ENCODE measurements at regions not wholly inside any gene's neighbourhood (a gene's known extent, or its start where the extent isn't known, plus 50 kb on each side); places are given as distances from the start of the nearest gene placed in this dataset.

- no peak for DNase-seq
These were observed 502.0 kb downstream of the BMP2 start for GRCh38 chr20:7269452-7269851.

DNA sequence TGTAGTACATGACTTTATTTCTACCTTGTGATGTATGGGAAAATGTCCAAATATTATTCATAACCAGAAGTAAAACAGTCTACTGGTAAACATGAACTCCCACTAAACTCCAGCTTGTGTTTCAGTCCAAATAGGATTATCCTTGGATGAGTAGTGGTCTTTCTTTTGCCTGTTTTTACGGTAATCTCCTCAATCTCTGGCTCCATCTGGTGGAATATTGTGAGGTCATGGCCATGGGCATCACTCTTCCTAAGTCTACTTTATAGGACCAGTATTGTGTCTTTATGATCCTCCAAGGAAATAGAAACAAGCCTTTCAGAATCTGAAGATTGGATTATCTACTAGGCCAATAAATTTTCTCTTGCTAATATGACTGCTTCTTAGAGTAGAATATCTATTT, 505.0 kb downstream of the BMP2 start:
- no peak for DNase-seq

DNA sequence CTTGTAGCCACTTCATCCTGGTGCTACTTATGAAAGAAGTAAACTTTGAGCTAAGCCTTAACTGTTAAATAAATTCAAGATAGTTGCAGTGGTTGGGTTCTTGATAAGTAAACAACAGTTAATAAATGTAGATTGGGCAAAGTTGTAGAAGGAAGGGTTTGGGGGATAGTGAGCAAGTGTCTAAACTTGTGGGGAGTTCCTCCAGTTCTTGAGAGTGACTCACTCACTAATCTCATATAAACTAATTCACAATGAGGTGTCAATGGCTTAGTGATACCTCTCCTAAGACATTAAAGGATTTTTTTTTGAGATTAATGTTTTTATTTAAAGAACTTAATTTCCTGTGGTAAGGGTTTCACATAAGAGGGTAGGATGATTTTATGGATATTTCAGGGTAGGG, 507.4 kb downstream of the BMP2 start:
- no peak for DNase-seq

GRCh38 chr20:7275645-7276237, 508.3 kb downstream of the BMP2 start:
- DNase-seq = no peak

DNA sequence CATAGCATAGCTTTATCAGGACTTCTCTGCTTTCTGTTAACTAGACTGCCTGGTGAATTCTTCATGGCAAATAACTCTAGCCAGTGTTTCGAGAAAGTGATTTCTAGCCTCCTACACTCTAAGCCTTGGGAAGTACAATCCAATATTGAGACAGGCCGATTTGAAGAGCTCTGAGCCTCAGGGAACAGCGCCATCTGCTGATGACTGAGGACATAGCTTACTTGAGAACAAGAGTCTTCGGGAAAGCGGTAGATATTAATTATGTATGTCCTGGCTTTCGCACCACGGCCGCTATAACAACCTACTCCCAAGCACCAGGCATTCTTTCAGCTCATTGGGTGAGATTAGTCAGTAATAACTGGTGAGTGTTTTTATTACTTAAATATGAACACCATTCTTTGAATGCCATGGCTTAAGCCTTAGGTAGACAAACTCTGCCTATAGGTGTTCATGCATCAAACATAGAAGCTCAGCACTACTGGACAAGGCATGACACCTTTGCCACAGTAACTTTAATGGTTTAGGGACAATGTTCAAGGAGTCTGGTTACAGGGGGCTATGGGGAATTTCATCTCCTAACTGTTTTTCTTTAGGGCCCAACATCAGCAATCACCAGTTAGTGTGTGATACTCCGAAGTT, 518.6 kb downstream of the BMP2 start:
- DNase-seq = peak; percentile 20 to 36

DNA sequence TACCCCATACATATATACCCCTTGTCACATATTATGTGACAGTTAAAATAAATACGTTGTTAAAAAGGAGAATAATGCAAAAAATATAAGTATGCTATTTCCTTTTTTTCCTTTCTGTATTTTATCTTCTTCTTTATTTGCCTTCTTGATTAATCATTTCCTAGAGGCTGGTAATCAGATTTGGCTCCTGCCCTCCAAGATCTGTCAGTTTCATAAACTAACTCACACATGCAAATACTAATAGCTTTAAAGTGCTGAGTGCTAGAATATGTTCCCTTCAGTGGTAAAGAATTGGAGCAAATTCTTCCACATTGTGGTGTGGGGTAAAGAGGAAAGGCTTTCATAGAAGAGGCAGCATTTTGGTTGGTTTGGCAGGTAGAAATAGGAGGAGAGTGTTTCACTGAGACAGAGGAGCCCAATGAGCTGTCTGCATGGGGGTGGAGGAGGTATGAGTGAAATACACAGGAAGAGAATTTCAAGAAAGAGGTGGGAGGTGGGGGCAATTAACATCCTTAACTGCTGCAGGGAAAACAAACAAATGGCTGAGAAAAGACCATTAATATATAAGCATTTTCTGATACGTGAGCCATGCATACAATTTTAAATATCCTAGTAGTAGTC, 523.9 kb downstream of the BMP2 start:
- no peak for DNase-seq

DNA sequence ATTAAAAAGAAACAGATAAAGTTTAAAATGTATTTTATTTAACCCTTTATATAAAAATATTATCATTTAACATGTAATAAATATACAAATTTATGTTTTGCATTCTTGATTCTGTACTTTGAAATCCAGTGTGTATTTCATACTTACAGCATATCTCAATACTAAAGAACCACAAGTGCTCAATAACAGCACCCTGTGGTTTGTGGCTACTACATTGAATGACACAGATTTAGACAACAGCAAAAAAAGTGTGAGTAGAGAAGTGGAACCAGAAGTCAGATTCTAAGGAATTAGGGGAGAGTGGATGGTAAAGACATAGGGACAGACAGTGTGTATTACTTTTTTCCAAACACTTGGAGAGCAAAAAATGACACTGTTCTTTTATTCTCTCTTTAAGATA, 524.5 kb downstream of the BMP2 start:
- no peak for DNase-seq

GRCh38 chr20:7294816-7295360, 527.4 kb downstream of the BMP2 start:
- DNase-seq = no peak

GRCh38 chr20:7301807-7302206, 534.3 kb downstream of the BMP2 start:
- DNase-seq = no peak

DNA sequence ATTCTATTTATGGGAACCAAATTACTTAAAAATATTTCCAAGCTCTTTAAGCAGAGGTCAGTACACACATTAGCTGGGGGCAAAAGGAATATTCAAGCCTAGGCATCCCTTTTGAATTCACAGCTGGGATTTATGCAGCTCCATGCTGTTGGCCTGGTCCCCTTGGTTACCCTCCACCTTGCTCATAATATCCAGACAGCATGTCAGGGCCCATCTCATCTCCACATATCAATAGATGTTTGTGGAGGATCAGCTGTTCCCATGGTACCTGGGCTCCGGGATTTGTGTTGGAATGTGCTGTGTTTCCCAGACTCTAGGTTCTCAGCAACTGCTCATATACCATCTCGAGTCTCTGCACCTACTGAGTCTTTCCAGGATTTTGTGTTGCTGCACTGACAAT, 534.8 kb downstream of the BMP2 start:
- DNase-seq = no peak

GRCh38 chr20:7305976-7306375, 538.5 kb downstream of the BMP2 start:
- no peak for DNase-seq

GRCh38 chr20:7308163-7308562, 540.7 kb downstream of the BMP2 start:
- DNase-seq = no peak

DNA sequence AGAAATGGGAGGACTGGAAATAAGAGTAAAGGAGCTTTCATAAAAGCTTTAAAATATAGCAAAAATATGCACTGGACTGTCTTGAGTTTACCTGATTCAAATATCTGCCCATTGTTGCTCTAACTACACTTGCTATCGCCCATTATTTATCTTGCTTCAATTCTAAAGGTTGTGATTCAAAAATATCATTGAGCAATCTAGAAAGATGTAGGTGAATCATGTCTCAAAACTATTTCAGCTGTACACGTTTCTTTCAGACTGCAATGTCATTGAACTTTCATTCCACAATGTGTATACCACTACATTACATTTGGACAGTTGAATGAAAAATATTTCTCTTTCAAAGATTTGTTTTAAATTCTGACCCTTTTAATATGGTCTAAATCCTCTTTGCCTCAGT, 545.6 kb downstream of the BMP2 start:
- no peak for DNase-seq

DNA sequence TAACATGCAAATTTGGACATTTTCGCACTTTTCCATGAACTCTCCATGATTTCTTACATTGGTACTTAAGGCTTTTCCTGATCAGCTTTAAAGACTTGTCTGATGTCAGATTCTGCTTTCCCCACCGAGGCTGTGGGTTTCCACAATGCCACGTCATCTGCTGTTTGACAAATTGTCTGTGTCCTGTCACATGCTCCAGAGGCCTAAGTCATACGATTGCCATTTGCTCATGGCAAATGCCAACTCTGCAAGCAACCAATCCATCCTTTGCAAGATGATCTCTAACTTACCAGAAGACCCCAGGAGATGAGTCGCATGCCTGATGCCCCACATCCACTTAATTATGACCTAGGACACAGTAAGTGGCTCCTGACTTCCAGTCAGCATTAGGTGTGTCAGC, 556.5 kb downstream of the BMP2 start:
- no peak for DNase-seq

GRCh38 chr20:7327810-7328209, 560.3 kb downstream of the BMP2 start:
- DNase-seq = no peak

- DNase-seq = no peak
These were observed 563.4 kb downstream of the BMP2 start for GRCh38 chr20:7330850-7331249.

GRCh38 chr20:7332169-7332568, 564.7 kb downstream of the BMP2 start:
- DNase-seq = no peak

DNA sequence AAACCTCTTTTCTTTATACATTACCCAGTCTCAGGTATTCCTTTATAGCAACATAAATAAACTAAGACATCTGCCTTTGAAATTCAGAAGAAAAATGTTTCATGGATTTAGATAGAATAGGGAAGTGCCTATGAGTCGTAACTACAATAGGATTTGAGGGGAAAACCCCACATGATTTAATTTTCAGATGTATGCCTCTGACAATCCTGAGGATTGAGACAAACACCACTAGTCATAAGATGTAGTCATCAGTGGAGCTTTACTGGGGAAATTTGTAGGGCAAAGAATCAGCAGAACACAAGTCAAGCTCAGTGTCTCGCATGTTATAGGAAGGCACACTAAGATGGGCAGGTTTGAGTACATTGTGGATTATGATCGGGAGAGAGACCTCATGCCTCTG, 566.4 kb downstream of the BMP2 start:
- no peak for DNase-seq

GRCh38 chr20:7346026-7346425, 578.5 kb downstream of the BMP2 start:
- no peak for DNase-seq

GRCh38 chr20:7346562-7346961, 579.1 kb downstream of the BMP2 start:
- no peak for DNase-seq

GRCh38 chr20:7347409-7347808, 579.9 kb downstream of the BMP2 start:
- no peak for DNase-seq

DNA sequence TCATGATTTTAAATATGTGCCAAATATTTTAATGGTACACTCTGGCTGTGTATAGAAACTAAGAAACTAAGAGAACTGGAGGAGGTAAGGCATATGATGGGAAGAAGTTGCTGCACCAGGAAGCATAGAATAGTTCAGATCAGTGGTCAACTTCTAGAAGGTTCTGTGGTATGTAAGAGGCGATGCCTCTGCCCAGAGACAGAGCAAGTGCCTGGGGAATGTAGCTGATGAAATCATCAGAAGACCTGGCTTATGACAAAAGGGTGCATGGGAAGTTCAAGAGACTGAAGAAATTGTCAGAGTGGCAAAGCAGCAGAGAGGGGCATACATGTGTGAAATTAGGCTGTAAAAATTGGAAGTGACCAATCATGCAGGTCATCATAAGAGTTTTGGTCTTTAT, 580.8 kb downstream of the BMP2 start:
- no peak for DNase-seq

DNA sequence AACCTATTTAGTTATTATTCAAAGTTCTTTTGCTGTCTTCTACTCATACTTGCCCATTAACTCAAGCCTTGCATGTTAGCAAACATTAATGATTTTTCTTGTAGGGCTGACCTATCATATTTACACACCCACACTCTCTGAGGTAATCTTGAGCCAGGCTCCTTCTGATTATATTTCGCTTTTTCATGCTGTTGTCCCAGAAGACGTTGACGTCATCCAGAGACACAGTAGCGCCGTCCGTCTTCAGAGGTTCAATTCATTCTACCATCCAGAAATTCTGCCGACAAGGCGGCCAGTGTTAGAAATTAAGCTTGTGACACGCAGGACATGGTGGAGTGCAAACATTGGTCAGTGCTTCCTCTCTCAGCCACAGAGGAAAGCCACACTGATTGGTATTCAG, 584.7 kb downstream of the BMP2 start:
- DNase-seq = no peak

- DNase-seq = no peak
These were observed 585.2 kb downstream of the HAO1 start for GRCh38 chr20:7355051-7355450.

DNA sequence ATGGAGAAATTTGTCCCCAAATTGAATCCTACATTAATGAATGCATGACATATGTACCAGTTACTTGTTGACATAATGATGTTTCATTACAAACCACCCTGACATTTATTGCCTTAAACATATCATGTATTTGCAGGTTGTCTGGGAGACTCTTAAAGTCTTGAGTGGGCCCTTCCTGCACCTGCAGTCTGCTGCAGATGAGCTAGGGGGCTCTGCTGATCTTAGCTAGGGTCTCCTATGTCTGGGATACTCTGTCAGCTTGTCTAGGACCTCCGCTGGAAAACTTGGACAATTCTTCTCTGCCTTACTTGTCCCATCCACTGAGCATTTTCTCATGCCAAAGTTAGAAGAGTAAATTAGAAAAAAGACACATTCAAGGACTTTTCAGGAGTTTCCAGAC, 581.6 kb downstream of the HAO1 start:
- DNase-seq = no peak

Measured in stimulated activated CD4-positive, alpha-beta T cell treated with anti-CD3 and anti-CD28 coated beads, Interleukin-2, amount 100 ng/mL, for 24 hours (primary cell).